Liver (tissue), 3 donors: ENCODE measurements at regions not wholly inside any gene's neighbourhood (a gene's known extent, or its start where the extent isn't known, plus 50 kb on each side); places are given as distances from the start of the nearest gene placed in this dataset.

Experiments
- EGR1 ChIP-seq, 2 donors: IDR thresholded peaks; 2 replicates each; pipeline ENCODE4 v1.6.1; 2016 to 2018; ENCODE audit warnings: antibody characterized with exemption in 2 of 2, low read depth in 2 of 2
- FOXA1 ChIP-seq: IDR thresholded peaks from 2 replicates; pipeline ENCODE4 v1.6.1; 2016; ENCODE audit warnings: antibody characterized with exemption
- GABPA ChIP-seq, 2 donors: IDR thresholded peaks in 1 of 2; conservative IDR thresholded peaks in 1 of 2; 2 replicates each; pipeline ENCODE4 v1.6.1; 2016; ENCODE audit warnings: antibody characterized with exemption in 2 of 2, mild to moderate bottlenecking in 1 of 2, moderate library complexity in 1 of 2
- JUND ChIP-seq, 2 donors: IDR thresholded peaks; 2 replicates each; pipeline ENCODE4 v1.6.1; 2016; ENCODE audit warnings: antibody characterized with exemption in 2 of 2
- RAD21 ChIP-seq, 2 donors: IDR thresholded peaks; 2 replicates each; pipeline ENCODE4 v1.6.1; 2016; ENCODE audit warnings: antibody characterized with exemption in 2 of 2, mild to moderate bottlenecking in 2 of 2
- RXRA ChIP-seq, 2 donors: IDR thresholded peaks; 2 replicates each; pipeline ENCODE4 v1.6.1; 2017 to 2018; ENCODE audit warnings: antibody characterized with exemption in 2 of 2, mild to moderate bottlenecking in 1 of 2
- SP1 ChIP-seq: IDR thresholded peaks from 2 replicates; pipeline ENCODE4 v1.6.1; 2018; ENCODE audit warnings: antibody characterized with exemption, mild to moderate bottlenecking
- YY1 ChIP-seq: IDR thresholded peaks from 2 replicates; pipeline ENCODE4 v1.6.1; 2016; ENCODE audit warnings: antibody characterized with exemption, mild to moderate bottlenecking
- TF ChIP-seq, protein P1 (sequence below): fragments of 150-350 bp; IDR thresholded peaks from 2 replicates; pipeline ENCODE4 v1.5.1; 2017; ENCODE audit warnings: improper control_type of control experiment, low read depth, low read length; ENCODE audit not compliant: missing input control
- TF ChIP-seq, protein P2 (sequence below): IDR thresholded peaks from 2 replicates; pipeline ENCODE4 v1.6.1; 2016; ENCODE audit warnings: antibody characterized with exemption
- TF ChIP-seq, protein P3 (sequence below): IDR thresholded peaks from 2 replicates; pipeline ENCODE4 v1.6.1; 2016; ENCODE audit warnings: antibody characterized with exemption
- TF ChIP-seq, protein P4 (sequence below): IDR thresholded peaks from 2 replicates; pipeline ENCODE4 v1.6.1; 2016; ENCODE audit warnings: antibody characterized with exemption, mild to moderate bottlenecking
- TF ChIP-seq, protein P5 (sequence below): IDR thresholded peaks from 2 replicates; pipeline ENCODE4 v1.6.1; 2016; ENCODE audit warnings: antibody characterized with exemption
- donor health status: healthy.
- donor health status: healthy.

DNA sequence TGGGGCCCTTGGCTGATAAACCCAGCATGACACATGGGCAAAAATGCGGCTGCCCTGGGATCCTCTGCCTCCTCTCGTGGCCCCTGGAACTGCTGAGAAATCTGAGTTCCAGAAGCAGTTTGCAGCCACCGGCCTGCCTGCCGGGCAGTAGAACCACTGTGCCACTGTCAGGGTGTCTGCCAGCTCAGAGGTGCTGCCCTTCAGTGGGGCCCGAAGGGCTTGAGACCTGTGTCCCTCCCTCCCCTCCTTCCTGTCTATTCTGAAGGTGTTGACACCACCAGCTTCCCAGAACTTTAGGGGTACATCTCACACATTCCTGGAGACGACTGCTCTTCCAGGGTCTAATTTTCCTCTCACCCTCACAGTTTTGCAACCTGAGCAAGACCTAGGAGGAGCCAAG is 88.2 kb upstream of the POMGNT2 start:
- TF ChIP-seq, protein P1, sequence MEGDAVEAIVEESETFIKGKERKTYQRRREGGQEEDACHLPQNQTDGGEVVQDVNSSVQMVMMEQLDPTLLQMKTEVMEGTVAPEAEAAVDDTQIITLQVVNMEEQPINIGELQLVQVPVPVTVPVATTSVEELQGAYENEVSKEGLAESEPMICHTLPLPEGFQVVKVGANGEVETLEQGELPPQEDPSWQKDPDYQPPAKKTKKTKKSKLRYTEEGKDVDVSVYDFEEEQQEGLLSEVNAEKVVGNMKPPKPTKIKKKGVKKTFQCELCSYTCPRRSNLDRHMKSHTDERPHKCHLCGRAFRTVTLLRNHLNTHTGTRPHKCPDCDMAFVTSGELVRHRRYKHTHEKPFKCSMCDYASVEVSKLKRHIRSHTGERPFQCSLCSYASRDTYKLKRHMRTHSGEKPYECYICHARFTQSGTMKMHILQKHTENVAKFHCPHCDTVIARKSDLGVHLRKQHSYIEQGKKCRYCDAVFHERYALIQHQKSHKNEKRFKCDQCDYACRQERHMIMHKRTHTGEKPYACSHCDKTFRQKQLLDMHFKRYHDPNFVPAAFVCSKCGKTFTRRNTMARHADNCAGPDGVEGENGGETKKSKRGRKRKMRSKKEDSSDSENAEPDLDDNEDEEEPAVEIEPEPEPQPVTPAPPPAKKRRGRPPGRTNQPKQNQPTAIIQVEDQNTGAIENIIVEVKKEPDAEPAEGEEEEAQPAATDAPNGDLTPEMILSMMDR, result no peak
- TF ChIP-seq YY1, result no peak
- TF ChIP-seq JUND (IDR thresholded peaks at IDR 0.05), result no peak
- TF ChIP-seq, protein P2, sequence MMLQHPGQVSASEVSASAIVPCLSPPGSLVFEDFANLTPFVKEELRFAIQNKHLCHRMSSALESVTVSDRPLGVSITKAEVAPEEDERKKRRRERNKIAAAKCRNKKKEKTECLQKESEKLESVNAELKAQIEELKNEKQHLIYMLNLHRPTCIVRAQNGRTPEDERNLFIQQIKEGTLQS, result no peak
- TF ChIP-seq FOXA1, result no peak
- no peak for TF ChIP-seq GABPA (IDR thresholded peaks at IDR 0.05 in 1 of 2, conservative IDR thresholded peaks at IDR 0.05 in 1 of 2)
- no peak for TF ChIP-seq EGR1 (IDR thresholded peaks at IDR 0.05; ENCODE audit: low read depth in 2 of 2)
- TF ChIP-seq, protein P3, sequence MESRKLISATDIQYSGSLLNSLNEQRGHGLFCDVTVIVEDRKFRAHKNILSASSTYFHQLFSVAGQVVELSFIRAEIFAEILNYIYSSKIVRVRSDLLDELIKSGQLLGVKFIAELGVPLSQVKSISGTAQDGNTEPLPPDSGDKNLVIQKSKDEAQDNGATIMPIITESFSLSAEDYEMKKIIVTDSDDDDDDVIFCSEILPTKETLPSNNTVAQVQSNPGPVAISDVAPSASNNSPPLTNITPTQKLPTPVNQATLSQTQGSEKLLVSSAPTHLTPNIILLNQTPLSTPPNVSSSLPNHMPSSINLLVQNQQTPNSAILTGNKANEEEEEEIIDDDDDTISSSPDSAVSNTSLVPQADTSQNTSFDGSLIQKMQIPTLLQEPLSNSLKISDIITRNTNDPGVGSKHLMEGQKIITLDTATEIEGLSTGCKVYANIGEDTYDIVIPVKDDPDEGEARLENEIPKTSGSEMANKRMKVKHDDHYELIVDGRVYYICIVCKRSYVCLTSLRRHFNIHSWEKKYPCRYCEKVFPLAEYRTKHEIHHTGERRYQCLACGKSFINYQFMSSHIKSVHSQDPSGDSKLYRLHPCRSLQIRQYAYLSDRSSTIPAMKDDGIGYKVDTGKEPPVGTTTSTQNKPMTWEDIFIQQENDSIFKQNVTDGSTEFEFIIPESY, result no peak
- TF ChIP-seq SP1, result no peak
- TF ChIP-seq, protein P4, sequence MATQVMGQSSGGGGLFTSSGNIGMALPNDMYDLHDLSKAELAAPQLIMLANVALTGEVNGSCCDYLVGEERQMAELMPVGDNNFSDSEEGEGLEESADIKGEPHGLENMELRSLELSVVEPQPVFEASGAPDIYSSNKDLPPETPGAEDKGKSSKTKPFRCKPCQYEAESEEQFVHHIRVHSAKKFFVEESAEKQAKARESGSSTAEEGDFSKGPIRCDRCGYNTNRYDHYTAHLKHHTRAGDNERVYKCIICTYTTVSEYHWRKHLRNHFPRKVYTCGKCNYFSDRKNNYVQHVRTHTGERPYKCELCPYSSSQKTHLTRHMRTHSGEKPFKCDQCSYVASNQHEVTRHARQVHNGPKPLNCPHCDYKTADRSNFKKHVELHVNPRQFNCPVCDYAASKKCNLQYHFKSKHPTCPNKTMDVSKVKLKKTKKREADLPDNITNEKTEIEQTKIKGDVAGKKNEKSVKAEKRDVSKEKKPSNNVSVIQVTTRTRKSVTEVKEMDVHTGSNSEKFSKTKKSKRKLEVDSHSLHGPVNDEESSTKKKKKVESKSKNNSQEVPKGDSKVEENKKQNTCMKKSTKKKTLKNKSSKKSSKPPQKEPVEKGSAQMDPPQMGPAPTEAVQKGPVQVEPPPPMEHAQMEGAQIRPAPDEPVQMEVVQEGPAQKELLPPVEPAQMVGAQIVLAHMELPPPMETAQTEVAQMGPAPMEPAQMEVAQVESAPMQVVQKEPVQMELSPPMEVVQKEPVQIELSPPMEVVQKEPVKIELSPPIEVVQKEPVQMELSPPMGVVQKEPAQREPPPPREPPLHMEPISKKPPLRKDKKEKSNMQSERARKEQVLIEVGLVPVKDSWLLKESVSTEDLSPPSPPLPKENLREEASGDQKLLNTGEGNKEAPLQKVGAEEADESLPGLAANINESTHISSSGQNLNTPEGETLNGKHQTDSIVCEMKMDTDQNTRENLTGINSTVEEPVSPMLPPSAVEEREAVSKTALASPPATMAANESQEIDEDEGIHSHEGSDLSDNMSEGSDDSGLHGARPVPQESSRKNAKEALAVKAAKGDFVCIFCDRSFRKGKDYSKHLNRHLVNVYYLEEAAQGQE, result no peak
- no peak for TF ChIP-seq RAD21 (IDR thresholded peaks at IDR 0.05)
- TF ChIP-seq, protein P5, sequence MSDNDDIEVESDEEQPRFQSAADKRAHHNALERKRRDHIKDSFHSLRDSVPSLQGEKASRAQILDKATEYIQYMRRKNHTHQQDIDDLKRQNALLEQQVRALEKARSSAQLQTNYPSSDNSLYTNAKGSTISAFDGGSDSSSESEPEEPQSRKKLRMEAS, result no peak
- no peak for TF ChIP-seq RXRA (IDR thresholded peaks at IDR 0.05)
